ENCODE measurements at regions not wholly inside any gene's neighbourhood (a gene's known extent, or its start where the extent isn't known, plus 50 kb on each side); places are given as distances from the start of the nearest gene placed in this dataset.
A peak's percentile ranks its signal among the peaks of the same experiment; 100 is the strongest.

GRCh38 chr17:65389949-65390348 is 171.5 kb downstream of the AXIN2 start:
- DNase-seq (ENCODE audit: low read depth in 1 of 2, low spot score in 2 of 2), result peak; percentile 63 to 75
- Histone ChIP-seq H3K27ac (no peak overlapping the region), H3K36me3 (no peaks in the 10 kb centered on the region)

GRCh38 chr17:65389426-65389825 is 172.0 kb downstream of the AXIN2 start:
- no peak overlapping the region for H3K27ac ChIP-seq
- H3K27me3 ChIP-seq (replicated peaks), result no peaks in the 10 kb centered on the region
- no peak for DNase-seq (ENCODE audit: low read depth in 1 of 2, low spot score in 2 of 2)

More at GRCh38 chr17:65389949-65390348, 171.5 kb downstream of the AXIN2 start:
- no peak overlapping the region for H3K4me3 ChIP-seq
- H3K4me1 ChIP-seq (replicated peaks), result peaks cover 22% of the 10 kb centered on the region
- H3K27me3 ChIP-seq (replicated peaks), result no peaks in the 10 kb centered on the region
- H3K9me3 ChIP-seq (replicated peaks), result no peaks in the 10 kb centered on the region

GRCh38 chr17:65388911-65389310 is 172.5 kb downstream of the AXIN2 start:
- Histone ChIP-seq H3K4me3 (no peak overlapping the region), H3K27me3 (replicated peaks) (no peaks in the 10 kb centered on the region), H3K36me3 (no peaks in the 10 kb centered on the region), H3K9me3 (replicated peaks) (no peaks in the 10 kb centered on the region), H3K27ac (no peak overlapping the region), H3K4me1 (replicated peaks) (peaks cover 22% of the 10 kb centered on the region)
- no peak for DNase-seq (ENCODE audit: low read depth in 1 of 2, low spot score in 2 of 2)

More at GRCh38 chr17:65389426-65389825, 172.0 kb downstream of the AXIN2 start:
- Histone ChIP-seq H3K4me1 (replicated peaks) (peaks cover 22% of the 10 kb centered on the region), H3K36me3 (no peaks in the 10 kb centered on the region), H3K9me3 (replicated peaks) (no peaks in the 10 kb centered on the region), H3K4me3 (no peak overlapping the region)

GRCh38 chr17:65387322-65387721 is 174.1 kb downstream of the AXIN2 start:
- Histone ChIP-seq H3K9me3 (replicated peaks) (no peaks in the 10 kb centered on the region), H3K36me3 (no peaks in the 10 kb centered on the region), H3K4me1 (replicated peaks) (peaks cover 18% of the 10 kb centered on the region), H3K27me3 (replicated peaks) (no peaks in the 10 kb centered on the region), H3K27ac (no peak overlapping the region), H3K4me3 (no peak overlapping the region)
- DNase-seq (ENCODE audit: low read depth in 1 of 2, low spot score in 2 of 2), result no peak

DNA sequence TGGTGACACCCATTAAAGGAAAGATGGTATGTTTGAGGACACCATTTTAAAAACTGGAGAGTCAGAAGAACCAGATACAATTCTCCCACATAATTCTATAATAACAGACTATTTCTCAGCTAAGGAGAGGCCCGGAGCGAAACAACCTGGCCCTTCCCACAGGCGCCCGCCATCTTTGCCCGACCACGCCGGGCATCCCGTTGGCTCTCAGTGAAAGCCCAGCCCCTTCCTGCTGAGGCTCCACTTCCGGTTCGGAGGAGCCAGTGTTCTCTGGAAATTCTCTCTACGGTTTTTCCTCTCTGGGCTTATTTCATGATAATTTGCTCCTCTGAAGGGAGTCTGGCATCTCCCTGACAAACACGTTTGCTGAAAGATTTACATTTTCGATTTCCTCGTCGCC is 175.7 kb downstream of the AXIN2 start:
- Histone ChIP-seq H3K9me3 (replicated peaks) (no peaks in the 10 kb centered on the region), H3K4me3 (no peak overlapping the region), H3K27me3 (replicated peaks) (0 out of 2 replicates have a peak, but pooled peaks cover 2% of the 10 kb centered on the region), H3K27ac (no peak overlapping the region), H3K4me1 (replicated peaks) (peaks cover 18% of the 10 kb centered on the region), H3K36me3 (no peaks in the 10 kb centered on the region)
- no peak for DNase-seq (ENCODE audit: low read depth in 1 of 2, low spot score in 2 of 2)

- no peaks in the 10 kb centered on the region; the same call in 1 of the 2 replicates for H3K9me3 ChIP-seq (replicated peaks)
- H3K4me3 ChIP-seq, result no peak overlapping the region
- H3K27me3 ChIP-seq (replicated peaks), result 0 out of 2 replicates have a peak, but pooled peaks cover 2% of the 10 kb centered on the region
- H3K36me3 ChIP-seq, result no peaks in the 10 kb centered on the region
- no peak overlapping the region for H3K27ac ChIP-seq
- peaks cover 12% of the 10 kb centered on the region for H3K4me1 ChIP-seq (replicated peaks)
- no peak for DNase-seq (ENCODE audit: low read depth in 1 of 2, low spot score in 2 of 2)
Measured at GRCh38 chr17:65385071-65385470, 176.4 kb downstream of the AXIN2 start.

DNA sequence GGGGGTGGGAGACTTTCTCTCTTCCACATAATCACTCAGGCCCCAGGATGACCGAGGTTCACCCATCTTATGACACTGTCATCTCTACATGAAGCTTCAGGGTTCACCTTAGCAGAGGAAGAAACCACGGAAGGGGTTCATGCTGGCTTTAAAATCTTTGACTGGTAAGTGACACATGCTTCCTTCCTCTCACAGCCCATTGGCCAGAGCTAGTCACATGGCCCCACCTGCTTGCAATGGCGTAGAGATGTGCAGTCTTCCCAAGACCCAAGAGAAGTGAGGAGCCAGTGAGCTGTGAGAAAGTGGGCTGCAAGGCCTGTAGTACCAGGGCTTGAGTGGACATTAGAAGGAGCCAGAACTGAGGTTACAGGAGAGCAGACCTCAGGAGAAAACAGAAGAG is 180.3 kb downstream of the AXIN2 start:
- DNase-seq (ENCODE audit: low read depth in 1 of 2, low spot score in 2 of 2), result no peak
- H3K4me3 ChIP-seq, result no peak overlapping the region
- no peaks in the 10 kb centered on the region for H3K4me1 ChIP-seq (replicated peaks)
- H3K9me3 ChIP-seq (replicated peaks), result no peaks in the 10 kb centered on the region; the same call in 1 of the 2 replicates
- H3K36me3 ChIP-seq, result no peaks in the 10 kb centered on the region
- H3K27ac ChIP-seq, result no peak overlapping the region
- H3K27me3 ChIP-seq (replicated peaks), result 0 out of 2 replicates have a peak, but pooled peaks cover 2% of the 10 kb centered on the region

DNA sequence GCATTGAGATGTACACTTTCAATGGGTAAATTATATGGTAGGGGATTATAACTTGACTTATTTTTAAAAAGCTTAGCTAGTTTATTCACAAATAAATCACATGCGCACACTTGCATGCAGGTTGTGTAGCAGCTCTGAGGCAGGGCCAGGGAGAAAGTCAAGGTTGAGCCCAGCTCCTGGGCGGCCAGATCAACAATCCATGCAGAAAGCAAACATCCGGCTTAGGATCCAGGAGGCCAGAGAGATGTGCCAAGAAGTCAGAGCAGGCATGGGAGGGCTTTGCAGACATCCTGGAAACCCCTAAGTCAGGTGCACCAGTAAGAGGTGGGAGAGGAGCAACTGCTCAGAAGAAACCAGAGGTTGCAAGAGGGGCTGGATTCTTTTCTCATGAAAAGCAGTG is 186.5 kb downstream of the AXIN2 start:
- peaks cover 7% of the 10 kb centered on the region for H3K27me3 ChIP-seq (replicated peaks)
- no peak overlapping the region for H3K4me3 ChIP-seq
- H3K27ac ChIP-seq, result no peak overlapping the region
- no peaks in the 10 kb centered on the region for H3K36me3 ChIP-seq
- no peaks in the 10 kb centered on the region for H3K9me3 ChIP-seq (replicated peaks)
- peak in 1 of 2 experiments; percentile 20 for DNase-seq (ENCODE audit: low read depth in 1 of 2, low spot score in 2 of 2)
- H3K4me1 ChIP-seq (replicated peaks), result peaks cover 9% of the 10 kb centered on the region

- Histone ChIP-seq H3K27me3 (replicated peaks) (peaks cover 7% of the 10 kb centered on the region), H3K36me3 (no peaks in the 10 kb centered on the region), H3K4me3 (no peak overlapping the region), H3K9me3 (replicated peaks) (no peaks in the 10 kb centered on the region), H3K4me1 (replicated peaks) (peaks cover 9% of the 10 kb centered on the region), H3K27ac (no peak overlapping the region)
- DNase-seq (ENCODE audit: low read depth in 1 of 2, low spot score in 2 of 2), result peak in 1 of 2 experiments; percentile 23
Measured at GRCh38 chr17:65371702-65372101, 189.7 kb downstream of the AXIN2 start.

- no peaks in the 10 kb centered on the region for H3K36me3 ChIP-seq
Measured at GRCh38 chr17:65370669-65371131, 190.7 kb downstream of the AXIN2 start.

GRCh38 chr17:65368341-65368740 is 193.1 kb downstream of the AXIN2 start:
- H3K27ac ChIP-seq, result no peak overlapping the region

More at GRCh38 chr17:65370669-65371131, 190.7 kb downstream of the AXIN2 start:
- peak; percentile 30 to 45 for DNase-seq (ENCODE audit: low read depth in 1 of 2, low spot score in 2 of 2)
- Histone ChIP-seq H3K4me3 (no peak overlapping the region), H3K4me1 (replicated peaks) (peaks cover 9% of the 10 kb centered on the region), H3K9me3 (replicated peaks) (no peaks in the 10 kb centered on the region), H3K27ac (no peak overlapping the region), H3K27me3 (replicated peaks) (peaks cover 7% of the 10 kb centered on the region)

GRCh38 chr17:65366102-65366844 is 195.2 kb downstream of the AXIN2 start:
- Histone ChIP-seq H3K9me3 (replicated peaks) (no peaks in the 10 kb centered on the region), H3K36me3 (no peaks in the 10 kb centered on the region), H3K27ac (no peak overlapping the region), H3K27me3 (replicated peaks) (no peaks in the 10 kb centered on the region), H3K4me1 (replicated peaks) (peaks cover 21% of the 10 kb centered on the region), H3K4me3 (no peak overlapping the region)
- peak in 1 of 2 experiments; percentile 25 for DNase-seq (ENCODE audit: low read depth in 1 of 2, low spot score in 2 of 2)

More at GRCh38 chr17:65368341-65368740, 193.1 kb downstream of the AXIN2 start:
- no peaks in the 10 kb centered on the region for H3K27me3 ChIP-seq (replicated peaks)
- H3K4me1 ChIP-seq (replicated peaks), result peaks cover 9% of the 10 kb centered on the region
- no peaks in the 10 kb centered on the region for H3K36me3 ChIP-seq
- H3K9me3 ChIP-seq (replicated peaks), result no peaks in the 10 kb centered on the region
- peak in 1 of 2 experiments; percentile 18 for DNase-seq (ENCODE audit: low read depth in 1 of 2, low spot score in 2 of 2)
- H3K4me3 ChIP-seq, result no peak overlapping the region

GRCh38 chr17:65365169-65365568 is 196.3 kb downstream of the AXIN2 start:
- Histone ChIP-seq H3K36me3 (no peaks in the 10 kb centered on the region), H3K4me3 (no peak overlapping the region), H3K4me1 (replicated peaks) (peaks cover 12% of the 10 kb centered on the region), H3K27ac (no peak overlapping the region), H3K27me3 (replicated peaks) (no peaks in the 10 kb centered on the region), H3K9me3 (replicated peaks) (no peaks in the 10 kb centered on the region)
- no peak for DNase-seq (ENCODE audit: low read depth in 1 of 2, low spot score in 2 of 2)

DNA sequence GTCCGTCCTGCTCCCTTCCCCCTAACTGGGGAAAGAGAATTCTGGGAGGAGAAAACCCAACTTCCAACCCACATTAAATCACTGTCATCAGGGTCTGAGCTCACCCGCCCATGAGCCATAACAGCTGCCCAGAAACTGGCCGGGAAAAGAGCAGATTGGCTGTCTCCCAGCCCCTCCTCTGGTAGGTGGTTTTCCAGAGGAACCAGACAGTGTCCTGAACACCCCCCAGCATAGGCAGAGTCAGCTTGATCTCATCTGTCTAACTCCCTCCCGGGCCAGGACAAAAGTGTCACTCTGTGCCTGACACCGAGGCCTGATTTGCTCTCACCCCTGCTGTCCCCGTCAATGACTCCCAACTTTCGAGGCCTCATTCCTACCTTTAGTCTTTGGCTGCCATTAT is 197.0 kb downstream of the AXIN2 start:
- no peak overlapping the region for H3K4me3 ChIP-seq
- peaks cover 16% of the 10 kb centered on the region for H3K4me1 ChIP-seq (replicated peaks)
- no peak for DNase-seq (ENCODE audit: low read depth in 1 of 2, low spot score in 2 of 2)
- H3K36me3 ChIP-seq, result no peaks in the 10 kb centered on the region
- no peaks in the 10 kb centered on the region for H3K9me3 ChIP-seq (replicated peaks)
- H3K27me3 ChIP-seq (replicated peaks), result no peaks in the 10 kb centered on the region
- H3K27ac ChIP-seq, result no peak overlapping the region
